ENCODE measurements at regions not wholly inside any gene's neighbourhood (a gene's known extent, or its start where the extent isn't known, plus 50 kb on each side); places are given as distances from the start of the nearest gene placed in this dataset.

GRCh38 chr22:47965896-47966295, 1203.4 kb downstream of the TBC1D22A start:
- TF ChIP-seq CTCF (IDR thresholded peaks at IDR 0.05) (no peak), EZH2 (IDR thresholded peaks at IDR 0.05; ENCODE audit: borderline replicate concordance, insufficient read depth, low read depth, low read length, poor library complexity, severe bottlenecking) (no peak)
